ENCODE measurements at regions not wholly inside any gene's neighbourhood (a gene's known extent, or its start where the extent isn't known, plus 50 kb on each side); places are given as distances from the start of the nearest gene placed in this dataset.

DNA sequence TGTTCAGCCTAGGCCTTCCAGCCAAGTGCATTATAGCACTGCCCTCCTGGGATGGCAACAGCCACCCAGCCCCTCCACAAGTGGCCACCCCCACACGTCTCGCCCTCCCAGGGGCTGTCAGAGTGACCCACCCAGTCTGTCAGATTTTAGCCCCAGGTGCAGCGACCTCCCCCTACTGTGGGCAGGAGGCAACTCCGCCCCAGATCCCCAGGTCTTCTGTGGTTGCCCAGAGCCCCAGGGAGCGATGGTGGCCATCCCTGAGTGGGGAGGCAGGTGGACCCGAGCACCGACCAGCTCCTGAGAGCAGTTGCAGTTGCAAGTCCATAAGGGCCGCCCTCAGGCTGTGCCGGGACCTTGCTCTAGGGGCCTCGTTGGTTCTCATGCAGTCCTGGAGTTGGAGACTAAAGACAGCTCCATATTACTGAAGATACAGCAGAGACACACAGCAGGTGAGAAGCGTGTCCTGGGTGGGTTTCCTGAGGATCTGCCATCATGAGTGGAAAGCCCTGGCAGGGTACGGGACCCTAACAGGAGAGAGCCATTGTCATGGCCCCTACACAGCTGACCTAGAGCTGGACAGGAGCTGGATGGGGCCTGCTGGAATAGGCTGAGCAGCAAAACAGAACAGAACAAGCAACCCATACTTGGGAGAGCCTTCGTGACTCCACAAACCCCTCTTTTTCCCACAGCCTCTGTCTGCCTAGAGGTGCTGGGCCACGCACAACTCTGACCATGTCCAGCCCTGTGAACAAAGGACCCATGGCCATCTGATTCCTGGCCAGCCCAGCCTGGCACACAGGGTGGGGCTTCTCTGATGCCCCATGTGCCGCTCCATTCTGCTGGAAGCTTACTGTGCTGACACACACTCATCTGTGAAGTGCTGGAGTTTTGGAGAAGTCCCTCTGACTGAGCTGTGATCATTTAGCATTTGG lies 110.3 kb upstream of the ALDH1A3 start:
- no peaks in the 10 kb centered on the region for H3K79me2 ChIP-seq (ENCODE audit: insufficient read depth, low read length)
- no peaks in the 10 kb centered on the region for H3K36me3 ChIP-seq (ENCODE audit: control insufficient read depth in 1 of 2, insufficient read depth in 2 of 2, low read length in 2 of 2)
- POLR2A ChIA-PET, result interaction anchor here (2.0 kb wide), 1 partner anchor 9 kb away, joined by 6 read pairs; no protein-coding TSS in a partner anchor
- intact Hi-C loops (cut with micrococcal nuclease), result no loop called here
- RAD21 ChIA-PET (ENCODE audit: low non-redundant PET in 1 of 2, low total read pairs in 2 of 2, uncharacterized antibody in 2 of 2, unreplicated experiment in 2 of 2), result no interaction called here
- CTCF ChIA-PET, result no interaction called here
- peaks cover 2 to 27% of the 10 kb centered on the region in 2 experiments; a peak in 3 of 4 replicates for H3K4me1 ChIP-seq (ENCODE audit: control insufficient read depth in 1 of 2, insufficient read depth in 2 of 2, low read length in 2 of 2)
- TF ChIP-seq SP1 (IDR thresholded peaks at IDR 0.05; ENCODE audit: low read depth) (no peak), YY1 (IDR thresholded peaks at IDR 0.05; ENCODE audit: extremely low read depth, insufficient replicate concordance, low read depth, low read length) (no peak), EZH2 (IDR thresholded peaks at IDR 0.05) (no peak), CEBPB (IDR thresholded peaks at IDR 0.05; ENCODE audit: low read depth) (no peak), CBX3 (IDR thresholded peaks at IDR 0.05; ENCODE audit: low read depth) (no peak), ELF1 (IDR thresholded peaks at IDR 0.05; ENCODE audit: borderline replicate concordance, low read depth) (no peak), TCF7L2 (IDR thresholded peaks at IDR 0.05; ENCODE audit: borderline replicate concordance, extremely low read depth, insufficient read depth, insufficient read length) (no peak), JUND (IDR thresholded peaks at IDR 0.05) (no peak), EZH2phosphoT487 (IDR thresholded peaks at IDR 0.05; ENCODE audit: borderline replicate concordance) (no peak), SRF (IDR thresholded peaks at IDR 0.05; ENCODE audit: low read depth) (no peak)
- TF ChIP-seq, protein P1, sequence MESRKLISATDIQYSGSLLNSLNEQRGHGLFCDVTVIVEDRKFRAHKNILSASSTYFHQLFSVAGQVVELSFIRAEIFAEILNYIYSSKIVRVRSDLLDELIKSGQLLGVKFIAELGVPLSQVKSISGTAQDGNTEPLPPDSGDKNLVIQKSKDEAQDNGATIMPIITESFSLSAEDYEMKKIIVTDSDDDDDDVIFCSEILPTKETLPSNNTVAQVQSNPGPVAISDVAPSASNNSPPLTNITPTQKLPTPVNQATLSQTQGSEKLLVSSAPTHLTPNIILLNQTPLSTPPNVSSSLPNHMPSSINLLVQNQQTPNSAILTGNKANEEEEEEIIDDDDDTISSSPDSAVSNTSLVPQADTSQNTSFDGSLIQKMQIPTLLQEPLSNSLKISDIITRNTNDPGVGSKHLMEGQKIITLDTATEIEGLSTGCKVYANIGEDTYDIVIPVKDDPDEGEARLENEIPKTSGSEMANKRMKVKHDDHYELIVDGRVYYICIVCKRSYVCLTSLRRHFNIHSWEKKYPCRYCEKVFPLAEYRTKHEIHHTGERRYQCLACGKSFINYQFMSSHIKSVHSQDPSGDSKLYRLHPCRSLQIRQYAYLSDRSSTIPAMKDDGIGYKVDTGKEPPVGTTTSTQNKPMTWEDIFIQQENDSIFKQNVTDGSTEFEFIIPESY (IDR thresholded peaks at IDR 0.05; ENCODE audit: extremely low read depth, insufficient replicate concordance, low read length), result no peak
- TF ChIP-seq, protein P2, sequence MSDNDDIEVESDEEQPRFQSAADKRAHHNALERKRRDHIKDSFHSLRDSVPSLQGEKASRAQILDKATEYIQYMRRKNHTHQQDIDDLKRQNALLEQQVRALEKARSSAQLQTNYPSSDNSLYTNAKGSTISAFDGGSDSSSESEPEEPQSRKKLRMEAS (IDR thresholded peaks at IDR 0.05), result no peak
- TF ChIP-seq, protein P3, sequence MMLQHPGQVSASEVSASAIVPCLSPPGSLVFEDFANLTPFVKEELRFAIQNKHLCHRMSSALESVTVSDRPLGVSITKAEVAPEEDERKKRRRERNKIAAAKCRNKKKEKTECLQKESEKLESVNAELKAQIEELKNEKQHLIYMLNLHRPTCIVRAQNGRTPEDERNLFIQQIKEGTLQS (IDR thresholded peaks at IDR 0.05), result no peak
- TF ChIP-seq, protein P4, sequence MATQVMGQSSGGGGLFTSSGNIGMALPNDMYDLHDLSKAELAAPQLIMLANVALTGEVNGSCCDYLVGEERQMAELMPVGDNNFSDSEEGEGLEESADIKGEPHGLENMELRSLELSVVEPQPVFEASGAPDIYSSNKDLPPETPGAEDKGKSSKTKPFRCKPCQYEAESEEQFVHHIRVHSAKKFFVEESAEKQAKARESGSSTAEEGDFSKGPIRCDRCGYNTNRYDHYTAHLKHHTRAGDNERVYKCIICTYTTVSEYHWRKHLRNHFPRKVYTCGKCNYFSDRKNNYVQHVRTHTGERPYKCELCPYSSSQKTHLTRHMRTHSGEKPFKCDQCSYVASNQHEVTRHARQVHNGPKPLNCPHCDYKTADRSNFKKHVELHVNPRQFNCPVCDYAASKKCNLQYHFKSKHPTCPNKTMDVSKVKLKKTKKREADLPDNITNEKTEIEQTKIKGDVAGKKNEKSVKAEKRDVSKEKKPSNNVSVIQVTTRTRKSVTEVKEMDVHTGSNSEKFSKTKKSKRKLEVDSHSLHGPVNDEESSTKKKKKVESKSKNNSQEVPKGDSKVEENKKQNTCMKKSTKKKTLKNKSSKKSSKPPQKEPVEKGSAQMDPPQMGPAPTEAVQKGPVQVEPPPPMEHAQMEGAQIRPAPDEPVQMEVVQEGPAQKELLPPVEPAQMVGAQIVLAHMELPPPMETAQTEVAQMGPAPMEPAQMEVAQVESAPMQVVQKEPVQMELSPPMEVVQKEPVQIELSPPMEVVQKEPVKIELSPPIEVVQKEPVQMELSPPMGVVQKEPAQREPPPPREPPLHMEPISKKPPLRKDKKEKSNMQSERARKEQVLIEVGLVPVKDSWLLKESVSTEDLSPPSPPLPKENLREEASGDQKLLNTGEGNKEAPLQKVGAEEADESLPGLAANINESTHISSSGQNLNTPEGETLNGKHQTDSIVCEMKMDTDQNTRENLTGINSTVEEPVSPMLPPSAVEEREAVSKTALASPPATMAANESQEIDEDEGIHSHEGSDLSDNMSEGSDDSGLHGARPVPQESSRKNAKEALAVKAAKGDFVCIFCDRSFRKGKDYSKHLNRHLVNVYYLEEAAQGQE (IDR thresholded peaks at IDR 0.05; ENCODE audit: low read depth), result no peak
- no peak for DNase-seq (ENCODE audit: low read depth, low spot score)
- no peak overlapping the region for H3K9ac ChIP-seq (ENCODE audit: low read length)
- no peak overlapping the region for H3K4me3 ChIP-seq (replicated peaks in 1 of 2; ENCODE audit: low read depth in 1 of 2, low read length in 2 of 2)
- no peak overlapping the region for H2AFZ ChIP-seq (ENCODE audit: low read depth, low read length, poor library complexity, severe bottlenecking)
- no peak overlapping the region for H3K27ac ChIP-seq (ENCODE audit: low read depth, low read length)
- no peaks in the 10 kb centered on the region for H3K27me3 ChIP-seq (ENCODE audit: insufficient read depth, low read length)
- no peaks in the 10 kb centered on the region for H3K9me3 ChIP-seq (ENCODE audit: control insufficient read depth in 1 of 2, insufficient read depth in 1 of 2, low read depth in 1 of 2, low read length in 2 of 2)
- ATAC-seq, result no peak
- H4K20me1 ChIP-seq (ENCODE audit: insufficient read depth), result no peaks in the 10 kb centered on the region
- BruUV-seq (replicated peaks), result no TSS peak
- no peaks in the 10 kb centered on the region for H3K9me2 ChIP-seq (ENCODE audit: insufficient read depth)
- no peak overlapping the region for H3K4me2 ChIP-seq (ENCODE audit: low read length)
